GM19468 (cell line): ENCODE measurements at regions not wholly inside any gene's neighbourhood (a gene's known extent, or its start where the extent isn't known, plus 50 kb on each side); places are given as distances from the start of the nearest gene placed in this dataset.

ENCODE experiments used
- ATAC-seq: cut with Tn5 transposase; IDR thresholded peaks from one replicate; pipeline ENCODE4 v1.9.1; 2021; ENCODE audit warnings: mild to moderate bottlenecking, moderate library complexity, moderate number of reproducible peaks; ENCODE audit not compliant: unreplicated experiment; ENCODE audit errors: extremely low read depth

DNA sequence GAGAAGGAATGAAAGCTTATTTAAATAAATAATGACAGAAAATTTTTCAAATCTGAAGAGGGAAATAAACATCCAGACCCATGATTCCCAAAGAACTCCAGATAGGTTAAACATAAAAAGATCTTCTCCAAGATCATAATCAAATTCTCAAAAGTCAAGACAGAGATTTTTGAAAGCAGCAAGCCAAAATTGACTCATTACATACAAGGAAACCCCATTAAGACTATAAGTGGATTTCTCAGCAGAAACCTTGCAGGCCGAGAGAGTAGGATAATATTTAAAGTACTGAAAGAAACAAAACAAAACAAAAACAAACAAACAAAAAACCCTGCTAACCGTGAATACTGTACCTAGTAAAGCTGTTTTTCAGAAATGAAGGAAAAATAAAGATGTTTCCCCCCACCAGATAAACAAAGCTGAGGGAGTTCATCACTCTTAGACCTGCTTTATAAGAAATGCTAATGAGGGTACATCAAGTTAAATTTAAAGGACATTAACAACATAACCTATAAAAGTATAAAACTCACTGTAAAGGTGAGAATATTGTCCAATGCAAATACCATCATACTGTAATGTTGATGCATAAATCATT, 412.2 kb downstream of the INSC start:
- ATAC-seq, result no peak

DNA sequence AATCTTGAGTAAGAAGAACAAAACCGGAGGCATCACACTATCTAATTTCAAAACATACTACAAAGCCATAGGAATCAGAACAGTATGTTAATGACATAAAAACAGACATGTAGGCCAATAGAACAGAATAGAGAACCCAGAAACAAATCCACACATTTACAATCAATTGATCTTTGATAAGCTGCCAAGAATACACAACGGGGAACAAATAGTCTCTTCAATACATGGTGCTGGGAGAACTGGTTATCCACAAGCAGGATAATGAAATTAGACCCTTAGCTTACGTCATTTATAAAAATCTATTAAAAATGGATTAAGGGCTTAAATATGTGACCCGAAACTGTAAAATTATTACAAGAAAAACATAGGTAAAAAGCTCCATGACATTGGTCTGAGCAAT, 417.7 kb downstream of the INSC start:
- ATAC-seq, result no peak

DNA sequence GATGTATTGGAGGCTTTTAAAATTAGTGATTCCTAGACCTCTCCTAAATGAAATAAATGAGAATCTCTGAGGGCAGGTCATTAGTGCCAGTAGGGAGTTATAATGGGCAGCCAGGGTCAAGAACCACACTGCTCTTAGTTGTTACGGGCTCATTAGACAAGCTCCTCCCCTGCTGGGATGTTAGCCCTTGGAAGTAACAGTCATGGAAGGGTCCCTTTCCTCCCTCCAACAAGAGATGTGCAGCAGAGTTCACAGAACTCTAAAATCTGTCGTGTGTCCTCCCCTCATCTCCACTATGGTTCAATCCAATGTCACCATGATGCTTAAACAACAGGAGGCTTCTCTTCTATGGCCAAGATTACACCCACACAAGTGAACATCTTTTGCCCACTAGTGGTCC, 419.5 kb downstream of the INSC start:
- ATAC-seq, result no peak

DNA sequence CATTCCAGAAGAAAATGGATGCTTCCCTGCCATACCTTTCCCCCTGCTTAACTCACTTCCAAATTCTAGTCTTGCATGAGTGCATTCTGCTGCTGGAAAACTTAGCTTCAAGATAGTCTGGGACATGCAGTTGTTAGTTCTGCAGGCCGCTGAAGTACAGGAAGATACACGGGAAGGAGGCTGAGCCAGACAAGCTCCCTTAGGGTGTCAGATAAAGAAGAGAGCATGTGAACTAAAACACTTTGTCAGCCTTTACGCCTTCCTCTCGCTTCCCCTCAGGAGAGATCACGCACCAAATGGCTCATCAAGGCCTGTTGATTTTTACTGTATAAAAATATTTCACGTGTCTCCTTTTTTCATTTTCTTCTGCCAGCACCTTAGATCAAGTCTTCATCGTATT, 420.7 kb downstream of the INSC start:
- no peak for ATAC-seq

DNA sequence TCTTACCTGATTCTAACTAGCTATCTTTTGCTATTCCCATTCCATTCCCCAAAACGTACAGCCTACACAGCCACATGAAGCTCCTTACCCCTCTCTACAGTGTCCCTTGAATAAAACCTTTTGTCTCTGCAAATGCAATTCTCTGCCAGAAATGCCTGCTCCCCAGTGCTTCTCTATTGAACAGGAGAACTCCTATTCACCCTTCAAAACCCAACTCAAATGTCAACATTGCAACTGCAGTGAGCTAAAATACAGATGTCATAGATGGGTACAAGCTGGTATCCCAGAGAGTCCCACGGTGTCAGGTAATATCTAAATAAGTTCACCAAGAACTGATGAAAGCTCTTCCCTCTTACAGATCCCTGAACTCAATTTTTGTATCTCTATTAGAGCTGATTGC, 421.7 kb downstream of the INSC start:
- ATAC-seq, result no peak

DNA sequence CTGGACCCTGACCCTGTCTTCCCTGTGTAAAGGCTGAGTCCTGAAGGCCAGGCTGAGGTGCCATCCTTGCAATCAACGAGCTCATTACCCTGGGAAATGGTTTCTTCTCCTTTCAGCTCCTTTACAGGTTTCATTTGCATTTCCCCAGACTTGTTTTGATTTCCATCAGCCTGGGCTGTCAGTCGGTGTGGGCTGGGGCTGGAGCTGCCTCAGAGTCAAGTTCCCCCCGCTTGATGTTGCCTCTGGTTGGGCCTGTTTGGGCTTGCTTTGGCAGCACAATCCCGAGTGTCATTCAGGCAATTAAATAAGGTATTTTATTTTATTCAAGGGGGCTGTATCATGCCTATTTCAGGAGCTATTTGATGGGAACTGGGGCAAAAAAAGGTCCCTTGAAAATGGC, 424.9 kb downstream of the INSC start:
- ATAC-seq, result no peak

DNA sequence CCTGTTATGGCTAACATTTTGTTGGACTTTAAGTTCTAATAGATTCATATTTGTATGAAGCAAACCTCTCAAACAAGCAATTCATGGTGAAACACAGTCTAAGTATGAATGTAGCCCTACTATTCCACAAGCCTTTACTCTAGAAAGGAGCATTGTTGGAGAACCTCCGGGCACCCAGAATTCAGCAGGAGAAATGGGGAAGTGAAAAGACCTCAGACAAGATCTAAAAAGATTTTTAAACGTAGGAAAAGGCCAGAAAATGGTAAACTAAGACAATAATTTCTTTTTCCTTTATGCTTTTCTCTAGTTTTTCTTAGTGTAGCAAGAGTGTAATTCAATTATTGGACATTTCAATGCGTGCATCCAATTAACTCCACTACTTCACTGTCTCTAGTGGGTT, 426.4 kb downstream of the INSC start:
- ATAC-seq, result no peak

DNA sequence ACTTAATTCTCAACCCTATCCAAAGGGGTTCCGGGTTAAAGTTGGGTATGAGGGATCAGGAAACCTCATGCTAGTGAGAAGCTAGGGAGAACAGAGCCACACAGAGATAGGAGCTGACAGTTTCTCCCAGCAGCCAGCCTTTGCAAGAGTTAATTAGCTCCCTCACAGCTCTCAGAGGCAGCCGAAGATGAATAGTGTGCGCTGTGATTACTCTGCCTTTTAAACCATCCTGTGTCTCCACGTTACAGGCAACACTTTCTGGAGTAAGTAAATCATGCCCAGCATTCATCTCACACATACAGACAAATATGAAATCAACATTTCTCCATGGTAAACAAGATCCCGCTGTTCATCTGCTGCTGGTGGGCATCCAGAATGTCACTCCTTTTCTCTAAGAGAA, 429.6 kb downstream of the INSC start:
- ATAC-seq, result no peak

DNA sequence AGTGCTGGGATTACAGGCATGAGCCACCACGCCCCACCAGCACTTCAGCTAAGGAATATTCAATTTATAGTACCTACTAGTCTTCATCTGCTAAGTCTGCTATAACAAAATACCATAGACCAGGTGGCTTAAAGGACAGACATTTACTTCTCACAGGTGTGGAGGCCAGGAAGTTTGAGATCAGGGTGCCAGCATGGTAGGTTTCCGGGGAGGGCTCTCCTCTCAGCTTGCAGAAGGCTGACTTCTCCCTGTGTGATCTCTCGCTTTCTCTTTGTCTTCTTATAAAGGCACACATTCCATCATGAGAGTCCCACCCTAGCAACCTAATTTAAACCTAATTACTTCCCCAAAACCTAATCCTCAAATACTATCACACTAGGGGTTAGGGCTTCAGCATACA, 433.0 kb downstream of the INSC start:
- ATAC-seq, result no peak

DNA sequence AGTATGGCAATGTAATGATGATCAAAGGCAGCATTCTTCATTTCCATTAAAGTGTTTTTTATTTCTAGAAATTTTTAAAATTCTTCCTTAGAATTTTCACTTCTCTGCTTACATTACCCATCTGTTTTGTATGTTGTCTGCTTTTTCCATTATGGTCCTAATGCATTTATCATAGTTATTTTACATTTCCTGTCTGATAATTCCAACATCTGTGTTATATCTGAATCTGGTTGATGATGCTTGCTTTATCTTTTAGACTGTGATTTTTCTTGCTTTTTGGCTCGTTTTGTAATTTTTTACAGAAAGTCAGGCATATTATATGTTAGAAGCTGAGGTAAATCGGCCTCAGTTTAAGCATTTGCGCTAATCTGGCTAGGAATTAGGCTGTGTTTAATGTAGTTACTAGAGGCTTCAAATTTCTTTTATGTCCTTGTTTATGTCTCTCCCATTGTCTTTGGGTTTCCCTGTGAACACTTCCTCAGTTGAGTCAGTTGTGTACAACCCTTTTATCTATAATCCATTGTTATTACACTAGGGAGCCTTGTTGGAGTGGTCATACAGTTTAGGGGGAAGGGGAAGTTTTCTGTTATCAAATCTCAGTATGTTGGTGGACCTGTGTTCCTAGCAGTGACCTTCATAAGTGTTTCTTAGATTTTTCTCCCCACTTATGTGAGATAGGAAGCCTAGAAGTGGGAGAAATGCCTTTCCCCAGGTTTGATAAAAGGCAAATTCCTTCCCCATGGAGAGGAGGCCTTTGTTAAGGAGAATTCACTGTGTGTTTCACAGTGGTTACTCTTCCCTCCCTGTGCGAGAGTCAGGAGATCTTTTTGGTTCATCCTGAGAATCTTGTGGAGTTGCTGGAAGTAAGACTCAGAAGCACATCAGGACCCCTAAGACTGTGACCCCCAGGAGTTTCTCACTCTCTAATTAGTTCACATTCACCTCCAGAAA, 437.5 kb downstream of the INSC start:
- no peak for ATAC-seq

DNA sequence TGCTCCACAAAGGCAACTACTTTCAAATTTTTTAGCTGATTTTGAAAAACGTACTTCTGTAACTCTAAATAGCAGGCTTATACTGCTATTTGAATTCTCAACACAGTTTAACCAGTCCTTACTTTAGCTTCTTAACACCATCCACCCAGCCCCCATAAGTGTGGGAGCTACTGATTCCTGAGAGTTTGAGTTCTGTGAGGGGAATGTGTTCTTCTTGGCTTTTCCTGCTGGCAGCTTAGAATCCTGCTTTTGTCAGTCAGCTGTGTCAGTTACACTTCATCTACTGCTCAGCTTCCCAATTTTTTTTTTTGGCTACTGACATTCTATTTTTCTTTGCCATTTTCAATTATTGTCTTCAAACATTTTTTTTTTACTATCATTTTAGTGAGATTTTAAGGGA, 440.4 kb downstream of the INSC start:
- no peak for ATAC-seq

DNA sequence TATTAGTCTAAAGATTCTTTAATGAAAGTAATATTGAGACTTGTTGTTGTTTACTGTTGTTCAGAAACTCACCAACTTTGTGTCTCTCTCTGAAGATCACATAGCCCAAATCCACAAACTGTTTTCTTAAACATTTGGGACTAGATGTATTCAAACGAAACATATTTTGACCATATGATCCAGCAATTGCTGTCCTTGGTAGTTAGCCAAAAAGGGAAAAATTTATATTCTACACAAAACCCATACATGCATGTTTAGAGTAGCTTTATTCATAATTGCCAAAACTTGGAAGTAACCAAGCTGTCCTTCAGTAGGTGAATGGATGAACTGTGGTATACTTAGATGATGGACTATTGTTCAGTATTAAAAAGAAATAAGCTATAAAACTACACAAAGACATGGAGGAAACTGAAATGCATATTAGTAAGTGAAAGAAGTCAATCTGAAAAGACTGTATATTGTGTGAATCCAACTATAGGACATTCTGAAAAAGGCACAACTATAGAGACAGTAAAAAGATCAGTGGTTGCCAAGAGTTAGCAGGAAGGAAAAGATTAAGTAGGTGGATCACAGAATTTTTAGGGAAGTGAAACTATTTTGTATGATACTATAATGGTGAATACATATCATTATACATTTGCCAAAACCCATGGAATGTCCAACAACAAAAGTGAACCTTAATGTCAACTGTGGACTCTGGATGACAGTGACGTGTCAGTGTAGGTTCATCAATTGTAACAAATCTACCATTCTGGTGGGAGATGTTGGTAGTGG, 442.9 kb downstream of the INSC start:
- ATAC-seq, result no peak

DNA sequence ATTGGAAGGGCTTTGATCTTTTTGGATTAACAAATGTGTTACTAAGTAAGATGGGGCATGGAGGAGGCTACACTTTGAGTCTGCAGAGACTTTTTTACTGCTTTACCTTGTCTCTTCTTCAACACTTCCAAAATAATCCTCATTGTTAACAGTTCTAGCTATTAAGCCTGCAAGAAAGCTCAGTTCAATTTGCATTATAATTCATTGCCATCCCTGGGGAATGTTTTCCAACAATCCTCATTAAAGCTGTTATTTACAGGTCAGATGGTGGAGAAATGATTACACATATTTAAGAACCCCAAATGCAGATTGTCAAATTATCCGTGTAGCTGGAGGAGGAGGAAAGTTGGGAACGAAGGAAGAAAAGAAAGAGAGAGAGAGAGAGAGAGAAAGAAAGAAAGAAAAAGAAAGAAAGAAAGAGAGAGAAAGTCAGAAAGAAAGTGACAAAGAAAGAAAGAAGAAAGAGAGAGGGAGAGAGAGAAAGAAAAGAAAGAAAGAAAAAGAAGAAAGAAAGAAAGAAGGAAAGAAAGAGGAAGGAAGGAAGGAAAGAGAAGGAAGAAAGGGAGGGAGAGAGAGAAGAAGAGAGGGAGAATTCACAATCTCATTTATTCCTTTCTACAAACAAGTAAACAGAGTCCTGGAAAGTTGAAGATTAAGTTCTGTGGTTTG, 443.9 kb downstream of the INSC start:
- ATAC-seq, result no peak

DNA sequence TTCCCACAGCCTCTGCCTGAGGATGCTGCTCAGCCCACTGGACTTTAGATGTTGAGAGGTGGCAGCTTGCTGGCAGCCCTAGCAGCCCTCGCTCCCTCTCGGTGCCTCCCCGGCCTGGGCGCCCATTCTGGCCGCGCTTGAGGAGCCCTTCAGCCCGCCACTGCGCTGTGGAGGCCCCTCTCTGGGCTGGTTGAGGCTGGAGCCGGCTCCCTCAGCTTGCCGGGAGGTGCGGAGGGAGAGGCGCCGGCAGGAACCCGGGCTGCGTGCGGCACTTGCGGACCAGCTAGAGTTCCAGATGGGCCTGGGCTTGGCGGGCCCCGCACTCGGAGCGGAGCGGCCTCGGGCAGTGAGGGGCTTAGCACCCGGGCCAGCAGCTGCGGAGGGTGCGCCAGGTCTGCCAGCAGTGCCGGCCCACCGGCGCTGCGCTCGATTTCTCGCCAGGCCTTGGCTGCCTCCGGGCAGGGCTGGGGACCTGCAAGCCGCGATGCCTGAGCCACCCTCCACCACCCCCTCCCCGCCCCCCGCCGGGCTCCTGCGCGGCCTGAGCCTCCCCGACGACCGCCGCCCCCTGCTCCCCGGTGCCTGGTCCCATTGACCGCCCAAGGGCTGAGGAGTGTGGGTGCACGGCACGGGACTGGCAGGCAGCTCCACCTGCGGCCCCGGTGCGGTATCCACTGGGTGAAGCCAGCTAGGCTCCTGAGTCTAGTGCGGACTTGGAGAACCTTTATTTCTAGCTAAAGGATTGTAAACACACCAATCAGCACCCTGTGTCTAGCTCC, 446.2 kb downstream of the INSC start:
- ATAC-seq, result no peak

DNA sequence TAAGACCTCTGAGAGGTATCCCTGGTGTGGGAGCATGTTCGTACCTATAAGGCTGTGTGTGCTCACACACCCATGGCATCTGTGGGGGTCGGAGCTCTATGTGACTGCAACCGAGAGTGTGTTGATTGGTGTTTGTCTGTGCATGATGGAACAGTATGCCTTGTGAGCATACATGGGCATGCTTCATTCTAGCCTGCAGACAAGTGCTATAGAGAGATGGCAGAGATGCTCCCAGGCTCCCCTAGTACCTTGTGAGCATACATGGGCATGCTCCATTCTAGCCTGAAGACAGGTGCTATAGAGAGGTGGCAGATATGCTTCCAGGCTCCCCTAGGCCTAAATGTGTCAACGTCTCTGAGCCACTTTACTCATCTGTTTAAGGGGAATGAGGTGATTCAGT, 447.5 kb downstream of the INSC start:
- ATAC-seq, result no peak

DNA sequence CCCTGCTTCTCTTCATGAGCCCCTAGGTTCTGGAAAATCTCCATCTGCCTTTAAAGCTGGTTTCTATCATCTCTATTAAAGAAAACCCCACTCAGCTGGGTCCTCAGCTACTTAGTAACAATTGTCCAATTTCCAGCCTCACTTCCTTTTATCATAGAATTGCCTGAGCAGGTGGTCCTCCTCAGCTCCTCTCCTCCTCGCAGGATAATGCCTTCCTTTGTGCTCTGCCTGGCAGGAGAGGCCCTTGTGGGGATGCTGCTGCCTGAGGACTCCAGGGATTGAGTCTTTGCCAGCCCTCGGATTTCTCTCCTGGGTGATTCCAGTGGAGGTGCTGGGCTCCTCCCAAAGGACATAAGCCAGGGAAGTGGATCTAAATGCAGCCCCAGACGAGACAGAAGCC, 448.3 kb downstream of the INSC start:
- ATAC-seq, result no peak

DNA sequence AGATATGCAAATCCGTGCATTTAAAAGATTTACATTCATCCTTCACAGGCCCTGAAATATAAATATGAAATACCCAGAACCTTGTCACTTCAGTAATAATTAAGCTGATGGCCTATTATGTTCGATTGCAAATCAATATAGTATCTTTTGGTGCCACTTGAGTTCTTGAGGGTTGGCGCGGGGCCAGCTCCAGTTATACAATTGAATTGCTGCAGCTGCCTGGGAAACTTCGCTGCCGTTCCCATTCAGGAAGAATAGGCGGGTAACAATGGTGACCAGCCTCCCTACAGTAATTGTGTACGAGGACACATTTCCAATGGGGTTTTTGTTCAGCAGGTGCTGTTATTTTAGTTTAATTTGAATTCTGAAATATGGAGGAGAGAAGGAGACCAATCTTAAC, 451.2 kb downstream of the INSC start:
- no peak for ATAC-seq

DNA sequence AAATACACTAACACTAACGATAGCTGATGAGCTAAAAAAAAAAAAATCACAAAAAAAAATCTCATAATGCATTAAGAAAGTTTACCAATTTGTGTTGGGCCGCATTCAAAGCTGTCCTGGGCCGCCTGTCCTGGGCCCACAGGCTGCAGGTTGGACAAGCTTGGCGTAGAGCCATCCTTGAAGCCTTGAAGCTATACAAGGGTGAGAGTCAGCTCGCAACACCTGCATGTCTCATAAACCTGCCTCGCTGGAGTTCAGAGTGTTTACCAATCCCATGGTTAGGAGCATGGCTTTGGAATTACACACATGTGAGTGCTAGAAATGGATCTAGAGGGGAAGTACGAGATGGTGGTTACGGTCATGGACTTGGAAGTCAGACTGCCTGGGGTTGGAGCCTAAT, 453.7 kb downstream of the INSC start:
- no peak for ATAC-seq

DNA sequence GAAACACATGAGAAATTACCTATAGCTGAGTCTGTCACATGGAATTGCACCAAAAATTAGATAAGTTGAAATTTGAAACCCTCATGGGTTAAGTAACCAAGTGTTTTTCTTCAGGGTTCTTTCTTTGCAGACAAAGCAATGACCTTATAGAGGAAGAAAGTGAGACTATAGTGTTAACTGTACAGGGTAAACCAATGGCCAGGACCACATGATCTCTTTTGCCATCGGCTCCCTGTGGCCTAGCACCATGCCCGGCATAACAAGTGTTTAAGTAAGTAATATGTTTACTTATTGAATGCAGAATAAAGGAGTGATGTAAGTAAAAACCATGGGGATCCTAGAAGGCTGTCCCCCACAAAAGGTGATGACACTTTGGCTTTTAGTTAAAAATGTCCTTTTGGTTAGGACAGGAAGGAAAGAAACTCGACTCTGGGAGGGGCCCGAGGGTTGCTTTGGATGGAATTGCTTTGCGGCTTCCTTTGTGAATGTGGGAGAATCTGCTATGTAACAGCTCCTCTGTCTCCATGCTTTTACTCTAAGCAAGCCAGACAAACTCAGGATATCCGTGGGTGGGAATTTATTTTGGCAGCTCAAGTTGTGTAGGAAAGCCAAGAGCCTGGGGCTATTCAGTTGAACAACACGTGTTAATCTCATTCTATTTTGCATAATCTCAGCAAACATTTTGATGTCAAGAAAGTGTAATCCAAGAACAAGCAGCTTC, 454.7 kb downstream of the INSC start:
- ATAC-seq, result no peak
